Nephron progenitor cell (in vitro differentiated cells): ENCODE measurements at regions not wholly inside any gene's neighbourhood (a gene's known extent, or its start where the extent isn't known, plus 50 kb on each side); places are given as distances from the start of the nearest gene placed in this dataset.

ENCODE experiments used
- DNase-seq: peaks from one replicate; pipeline ENCODE4 v3.0.0; 2021
- H3K27ac Mint-ChIP-seq: 2 replicates; pipeline ENCODE4 v1.8.0; 2021; ENCODE audit warnings: mild to moderate bottlenecking, moderate library complexity, mixed read lengths
- H3K27me3 Mint-ChIP-seq: 2 replicates; pipeline ENCODE4 v1.8.0; 2021; ENCODE audit warnings: mild to moderate bottlenecking, low read depth, mixed read lengths; ENCODE audit not compliant: poor library complexity
- H3K36me3 Mint-ChIP-seq: 2 replicates; pipeline ENCODE4 v1.8.0; 2021; ENCODE audit warnings: low read depth, mixed read lengths
- H3K4me1 Mint-ChIP-seq: 2 replicates; pipeline ENCODE4 v1.8.0; 2021; ENCODE audit warnings: mixed read lengths
- H3K4me3 Mint-ChIP-seq: 2 replicates; pipeline ENCODE4 v1.8.0; 2021; ENCODE audit warnings: mild to moderate bottlenecking, moderate library complexity, mixed read lengths
- H3K9me3 Mint-ChIP-seq: 2 replicates; pipeline ENCODE4 v1.8.0; 2021; ENCODE audit warnings: mild to moderate bottlenecking, moderate library complexity, mixed read lengths
- CTCF ChIP-seq: fragments of 200-600 bp; sonication (generic); IDR thresholded peaks from 2 replicates; pipeline ENCODE4 v1.5.0; 2021; ENCODE audit warnings: antibody characterized with exemption

- TF ChIP-seq CTCF = no peak
- Mint-ChIP-seq H3K27ac (no peak overlapping the region), H3K4me1 (no peaks in the 10 kb centered on the region), H3K27me3 (no peaks in the 10 kb centered on the region), H3K4me3 (no peak overlapping the region), H3K36me3 (no peaks in the 10 kb centered on the region), H3K9me3 (no peaks in the 10 kb centered on the region)
- DNase-seq = no peak
Observed at GRCh38 chr5:129406440-129406839, 53.7 kb upstream of the ADAMTS19 start.
